Left renal pelvis (tissue), 4 donors: ENCODE measurements at regions not wholly inside any gene's neighbourhood (a gene's known extent, or its start where the extent isn't known, plus 50 kb on each side); places are given as distances from the start of the nearest gene placed in this dataset.
"Not testable (repeated sequence)": the region's sequence is repeated elsewhere in the genome, so short reads cannot be mapped to it uniquely, and the experiment has no call there.

Source experiments
- DNase-seq, 4 donors: peaks; one replicate each; pipeline ENCODE4 v3.0.0-alpha.2; 2013; ENCODE audit warnings: low read depth in 4 of 4, low spot score in 3 of 4

- not testable (repeated sequence) for DNase-seq
Observed at GRCh38 chr13:59324401-59324800, 839.3 kb downstream of the DIAPH3 start.

DNA sequence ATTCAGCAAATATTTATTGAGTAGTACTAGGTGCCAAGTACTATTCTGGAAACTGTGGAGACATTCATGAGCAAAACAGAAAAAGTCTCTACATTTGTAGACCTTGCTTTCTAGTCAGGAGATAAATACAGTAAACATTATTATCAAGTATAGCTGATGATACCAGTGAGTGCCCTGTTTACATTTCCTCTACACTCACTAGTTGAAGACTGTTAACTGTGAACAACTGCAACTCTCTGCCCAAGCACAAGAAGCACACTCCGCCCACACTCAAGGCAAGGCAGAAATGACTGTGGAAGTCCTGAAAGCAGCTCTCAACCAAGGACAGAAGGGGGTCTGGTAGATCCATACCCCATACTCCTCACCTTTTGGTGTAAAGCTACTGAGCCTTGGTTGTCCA, 837.0 kb downstream of the DIAPH3 start:
- no peak for DNase-seq

DNA sequence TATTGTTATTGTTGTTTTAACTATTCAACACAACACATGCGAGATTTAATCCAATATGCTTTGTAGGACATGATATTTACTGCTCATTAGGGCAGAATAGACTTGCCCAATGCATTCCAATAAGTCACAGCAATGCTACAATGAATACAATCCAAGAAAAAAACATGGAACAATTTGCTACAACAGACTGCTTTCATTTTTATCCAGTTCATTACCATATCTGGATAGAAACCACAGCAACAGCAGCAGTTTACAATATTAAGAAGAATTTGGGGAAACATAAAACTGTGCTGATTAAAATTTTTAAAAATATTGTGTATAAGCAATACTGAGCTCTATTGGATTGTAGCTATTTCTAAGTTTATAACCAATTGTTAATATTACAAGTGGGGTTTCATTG, 833.0 kb downstream of the DIAPH3 start:
- DNase-seq, result no peak

DNA sequence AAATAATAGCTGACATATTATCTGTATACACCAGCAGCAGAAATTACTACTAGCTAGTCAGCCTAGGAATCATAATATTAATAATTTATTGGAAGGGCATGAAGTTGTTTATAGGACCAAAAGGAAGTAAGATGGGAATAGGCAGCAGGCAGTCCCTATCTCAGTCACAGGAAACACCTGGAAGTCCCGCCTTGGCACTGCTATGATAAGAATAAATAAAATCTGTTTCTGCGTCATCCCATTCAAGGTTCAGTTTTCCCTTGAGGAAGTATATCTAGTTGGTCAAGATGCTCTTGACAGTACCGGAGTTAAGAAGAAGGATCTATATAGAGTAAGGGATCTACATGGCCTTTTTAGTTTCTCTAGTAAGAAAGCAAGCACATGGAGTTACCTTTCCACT, 830.8 kb downstream of the DIAPH3 start:
- DNase-seq, result no peak

DNA sequence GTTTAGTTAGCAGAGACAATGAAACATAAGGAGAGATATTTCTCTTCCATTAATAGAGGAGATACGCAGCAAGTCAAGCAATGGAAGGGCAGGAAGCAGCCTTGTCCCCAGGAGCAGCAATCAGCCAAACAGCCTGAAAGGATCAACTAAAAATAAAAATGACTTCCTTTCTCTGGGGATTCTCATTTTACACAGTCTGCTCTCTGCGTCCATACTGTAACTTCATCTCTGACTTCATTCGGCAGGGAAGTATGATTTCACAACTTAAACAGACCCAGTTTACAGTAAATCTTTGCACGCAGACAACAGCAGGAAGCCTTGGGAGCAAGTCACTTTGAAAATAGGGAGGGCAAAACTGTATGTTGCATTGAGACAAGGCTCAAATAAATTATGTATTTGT, 826.7 kb downstream of the DIAPH3 start:
- peak in 2 of 4 donors; percentile 41 to 45 for DNase-seq

DNA sequence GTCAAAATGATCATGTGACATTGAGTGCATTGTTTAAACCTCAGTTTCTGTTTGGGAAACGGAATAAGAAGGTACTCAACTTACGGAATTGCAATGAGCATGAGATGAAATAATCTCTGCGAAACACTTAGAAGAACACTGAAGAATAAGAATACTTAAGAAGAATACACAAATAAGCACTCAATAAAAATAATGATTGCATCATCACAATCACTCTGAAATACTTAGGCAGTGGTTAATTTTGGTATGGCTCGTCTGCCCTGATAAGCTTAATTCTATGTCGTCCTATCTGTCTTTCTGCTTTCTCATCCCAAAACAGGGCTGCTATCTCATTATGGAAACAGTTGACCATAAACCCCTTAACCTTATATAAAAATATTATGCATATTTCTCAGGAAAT, 823.6 kb downstream of the DIAPH3 start:
- DNase-seq, result no peak

DNA sequence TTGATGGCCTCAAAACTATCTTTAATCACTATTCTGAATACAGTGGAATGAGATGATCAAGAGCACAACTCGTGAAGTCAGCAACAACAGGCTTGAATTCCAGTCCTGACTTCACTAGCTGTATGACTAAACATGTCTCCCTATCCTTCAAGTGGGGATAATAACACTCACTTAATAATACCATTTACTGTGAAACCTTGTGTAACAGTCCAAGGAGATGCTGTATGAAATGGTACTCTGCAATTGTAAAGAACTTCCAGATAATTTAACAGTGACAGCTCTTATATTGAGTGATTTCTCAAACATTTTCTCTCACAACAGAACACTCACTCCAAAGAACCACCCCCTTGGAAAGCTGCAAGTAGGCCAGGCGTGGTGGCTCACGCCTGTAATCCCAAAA, 823.1 kb downstream of the DIAPH3 start:
- no peak for DNase-seq

DNA sequence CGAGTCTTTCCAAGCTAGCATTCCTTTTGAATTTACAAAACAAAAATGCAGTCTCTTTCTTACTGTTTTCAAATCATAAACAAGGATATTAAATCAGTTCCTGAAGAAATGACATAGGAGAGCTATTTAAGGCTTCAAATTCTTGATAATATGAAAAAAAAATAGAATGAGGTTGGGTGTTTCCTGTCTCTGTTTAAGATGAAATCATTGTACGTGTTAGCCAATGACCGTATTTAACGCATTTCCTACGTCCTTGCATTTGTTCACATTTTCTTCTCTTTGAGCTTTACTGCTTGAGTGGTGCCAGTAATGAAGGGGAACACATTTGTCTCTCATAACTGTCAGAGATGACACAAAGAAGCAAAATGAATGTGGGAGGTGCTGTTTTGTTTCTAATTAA, 821.3 kb downstream of the DIAPH3 start:
- no peak for DNase-seq

DNA sequence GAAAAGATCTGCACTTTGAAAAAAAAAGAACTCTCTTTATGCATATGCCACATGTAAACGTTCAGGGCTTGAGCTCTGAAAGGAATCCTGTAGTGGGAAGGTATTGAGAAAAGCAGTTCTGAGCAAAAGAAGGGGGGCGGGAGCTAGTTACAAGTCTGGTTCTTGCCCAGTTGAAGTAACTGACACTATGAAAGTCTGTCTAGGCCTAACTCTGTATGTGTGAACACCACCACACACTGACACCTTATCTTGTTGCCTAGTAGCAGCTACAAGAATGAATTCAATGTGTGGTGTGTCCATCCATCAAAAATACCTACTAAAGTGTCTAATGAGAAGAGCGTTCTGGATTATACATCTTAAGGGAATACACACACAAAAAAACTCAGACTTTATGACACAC, 820.6 kb downstream of the DIAPH3 start:
- DNase-seq, result no peak

DNA sequence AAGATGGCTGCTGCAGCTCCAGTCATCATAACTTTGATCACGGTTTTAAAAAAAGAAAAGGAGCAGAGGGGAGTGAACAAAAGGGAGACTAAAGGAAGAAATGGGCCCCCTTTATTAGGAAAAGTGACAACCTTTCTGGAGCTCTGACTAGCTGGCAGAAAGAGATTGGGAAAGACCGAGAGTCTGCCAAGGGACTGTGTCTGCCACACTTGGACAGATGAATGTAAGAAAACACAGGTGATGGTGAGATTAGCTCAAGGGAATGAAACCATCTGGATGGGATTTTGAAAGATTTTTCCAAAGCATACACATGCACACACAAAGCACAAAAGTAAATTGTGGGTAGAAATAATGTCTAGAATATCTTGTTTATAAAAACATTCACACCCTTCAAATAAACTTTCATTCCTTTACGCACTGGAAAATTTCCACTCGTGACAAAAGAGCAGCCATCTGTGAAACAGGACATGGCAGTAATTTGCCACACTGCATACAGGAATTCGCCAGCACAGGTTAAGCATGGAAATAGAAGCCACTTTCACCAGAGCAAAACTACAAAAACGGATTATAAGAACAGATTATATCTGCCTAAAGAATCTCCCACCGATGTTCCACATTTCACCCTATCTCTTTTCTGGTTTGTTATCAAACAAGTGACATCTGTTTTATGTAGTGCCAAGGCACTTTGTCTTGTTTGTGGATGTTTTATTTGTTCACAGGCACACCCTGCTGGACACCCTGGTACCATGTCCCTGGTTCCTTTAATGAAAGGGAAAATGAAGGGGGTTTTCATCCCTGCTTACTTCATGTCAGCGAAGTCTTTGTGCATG, 819.5 kb downstream of the DIAPH3 start:
- no peak for DNase-seq

GRCh38 chr13:59345311-59345710, 818.4 kb downstream of the DIAPH3 start:
- DNase-seq, result no peak

DNA sequence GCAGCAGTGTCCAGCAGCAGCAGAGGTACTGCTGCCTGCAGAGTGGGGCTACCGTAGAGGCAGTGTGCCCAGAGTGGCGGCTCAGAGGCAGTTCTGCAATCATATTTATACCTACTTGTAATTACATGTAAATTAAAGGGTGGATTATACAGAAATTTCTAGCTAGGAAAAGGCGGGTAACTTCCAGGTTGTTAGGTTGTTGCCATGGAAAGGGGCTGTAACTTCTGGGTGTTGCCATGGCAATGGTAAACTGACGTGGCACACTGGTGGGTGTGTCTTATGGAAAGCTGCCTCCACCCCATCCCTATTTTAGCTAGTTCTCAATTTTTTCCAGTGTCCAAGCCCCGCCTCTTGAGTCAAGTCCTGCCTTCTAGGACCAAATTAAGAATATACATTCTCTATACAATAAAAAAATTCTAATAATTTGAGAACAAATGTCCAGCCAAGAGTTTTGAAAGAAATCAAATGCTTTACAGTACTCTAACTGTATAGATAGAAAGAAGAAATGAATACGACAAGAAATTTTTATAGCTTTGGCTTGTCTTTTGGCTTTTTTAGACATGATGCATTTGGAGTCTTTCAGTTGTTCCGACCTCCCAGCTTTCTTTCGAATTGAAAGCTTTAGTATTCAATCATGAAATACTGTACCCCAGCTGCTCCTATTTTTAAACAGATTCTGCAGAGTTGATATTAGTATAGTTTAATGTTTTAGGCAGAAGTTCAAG, 816.6 kb downstream of the DIAPH3 start:
- peak; percentile 38 to 54 (median 44) for DNase-seq

DNA sequence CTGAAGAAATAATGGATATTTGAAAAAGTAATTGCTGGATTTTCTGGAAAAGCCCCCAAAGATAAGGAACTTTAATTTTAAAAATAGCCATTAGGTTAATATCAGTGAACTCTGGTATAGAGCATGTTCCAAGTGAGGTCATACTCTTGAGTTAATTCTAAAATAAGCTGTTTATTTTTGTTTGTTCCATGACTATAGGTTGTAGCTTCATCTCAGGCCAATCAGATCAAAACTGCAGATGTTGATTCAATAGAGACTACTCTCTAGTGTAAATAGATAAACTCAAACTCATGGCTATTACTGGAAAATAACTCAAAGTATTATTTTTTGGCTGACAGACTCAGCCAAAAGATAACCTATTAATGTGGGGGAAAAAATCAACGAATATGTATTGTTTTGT, 815.1 kb downstream of the DIAPH3 start:
- no peak for DNase-seq

DNA sequence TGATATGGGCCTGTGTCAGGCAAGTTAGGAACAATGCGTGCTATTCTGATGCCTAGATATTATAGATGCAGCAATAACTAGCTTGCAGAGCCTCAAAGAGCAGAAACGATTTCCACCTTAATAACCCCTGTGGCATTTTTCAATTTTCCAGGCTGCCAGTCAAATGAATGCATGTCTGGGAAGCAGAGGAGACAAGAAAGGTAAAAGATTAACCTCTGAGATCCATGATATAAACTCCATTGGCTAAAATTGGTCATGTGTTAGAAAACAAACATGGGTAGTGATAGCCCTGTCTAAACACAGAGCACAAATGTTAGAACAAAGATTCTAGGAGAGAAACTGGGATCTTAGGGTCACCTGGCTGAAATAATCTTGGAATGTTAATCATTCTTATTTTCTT, 811.1 kb downstream of the DIAPH3 start:
- DNase-seq, result no peak

GRCh38 chr13:59354665-59355369, 808.9 kb downstream of the DIAPH3 start:
- DNase-seq, result no peak

- DNase-seq, result no peak
Observed at GRCh38 chr13:59356607-59357006, 807.1 kb downstream of the DIAPH3 start.

GRCh38 chr13:59358014-59358413, 805.7 kb downstream of the DIAPH3 start:
- DNase-seq, result no peak

- no peak for DNase-seq
Observed at GRCh38 chr13:59360108-59360507, 803.6 kb downstream of the DIAPH3 start.

GRCh38 chr13:59360916-59361315, 802.8 kb downstream of the DIAPH3 start:
- no peak for DNase-seq

- no peak for DNase-seq
Observed at GRCh38 chr13:59363313-59363712, 800.4 kb downstream of the DIAPH3 start.

GRCh38 chr13:59363947-59364346, 799.8 kb downstream of the DIAPH3 start:
- DNase-seq, result no peak
